Hematopoietic multipotent progenitor cell treated with erythropoietin and hydrocortisone succinate and interleukin-3 and kit ligand, for 17 days (in vitro differentiated cells): ENCODE measurements at regions not wholly inside any gene's neighbourhood (a gene's known extent, or its start where the extent isn't known, plus 50 kb on each side); places are given as distances from the start of the nearest gene placed in this dataset.
"Not testable (repeated sequence)": the region's sequence is repeated elsewhere in the genome, so short reads cannot be mapped to it uniquely, and the experiment has no call there.

Experiments
- DNase-seq: peaks from one replicate; pipeline ENCODE4 v3.0.0-alpha.2; 2015; ENCODE audit warnings: low spot score

- no peak for DNase-seq
Measured at GRCh38 chrX:77003530-77003929, 443.7 kb upstream of the FGF16 start.

DNA sequence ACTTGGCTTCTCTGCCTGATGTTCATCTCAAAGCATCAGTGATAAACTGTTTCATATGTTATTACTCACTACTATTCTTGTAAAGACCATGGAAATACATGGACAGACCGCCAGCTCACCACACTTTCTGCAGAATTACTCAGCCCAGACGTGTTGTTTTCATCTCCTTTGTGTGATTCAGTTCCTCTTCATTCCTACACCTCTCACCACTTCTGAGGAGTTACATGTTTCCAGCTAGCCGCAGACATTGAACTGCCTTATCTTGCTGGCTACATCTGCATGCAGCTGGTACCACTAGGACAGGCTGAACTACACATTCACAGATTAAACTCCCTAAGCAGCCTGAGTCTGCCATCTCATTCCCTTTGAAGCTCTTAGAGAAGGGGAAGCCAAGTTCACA is 443.2 kb upstream of the FGF16 start:
- DNase-seq = no peak

- DNase-seq = no peak
Measured at GRCh38 chrX:77009691-77010090, 437.5 kb upstream of the FGF16 start.

DNA sequence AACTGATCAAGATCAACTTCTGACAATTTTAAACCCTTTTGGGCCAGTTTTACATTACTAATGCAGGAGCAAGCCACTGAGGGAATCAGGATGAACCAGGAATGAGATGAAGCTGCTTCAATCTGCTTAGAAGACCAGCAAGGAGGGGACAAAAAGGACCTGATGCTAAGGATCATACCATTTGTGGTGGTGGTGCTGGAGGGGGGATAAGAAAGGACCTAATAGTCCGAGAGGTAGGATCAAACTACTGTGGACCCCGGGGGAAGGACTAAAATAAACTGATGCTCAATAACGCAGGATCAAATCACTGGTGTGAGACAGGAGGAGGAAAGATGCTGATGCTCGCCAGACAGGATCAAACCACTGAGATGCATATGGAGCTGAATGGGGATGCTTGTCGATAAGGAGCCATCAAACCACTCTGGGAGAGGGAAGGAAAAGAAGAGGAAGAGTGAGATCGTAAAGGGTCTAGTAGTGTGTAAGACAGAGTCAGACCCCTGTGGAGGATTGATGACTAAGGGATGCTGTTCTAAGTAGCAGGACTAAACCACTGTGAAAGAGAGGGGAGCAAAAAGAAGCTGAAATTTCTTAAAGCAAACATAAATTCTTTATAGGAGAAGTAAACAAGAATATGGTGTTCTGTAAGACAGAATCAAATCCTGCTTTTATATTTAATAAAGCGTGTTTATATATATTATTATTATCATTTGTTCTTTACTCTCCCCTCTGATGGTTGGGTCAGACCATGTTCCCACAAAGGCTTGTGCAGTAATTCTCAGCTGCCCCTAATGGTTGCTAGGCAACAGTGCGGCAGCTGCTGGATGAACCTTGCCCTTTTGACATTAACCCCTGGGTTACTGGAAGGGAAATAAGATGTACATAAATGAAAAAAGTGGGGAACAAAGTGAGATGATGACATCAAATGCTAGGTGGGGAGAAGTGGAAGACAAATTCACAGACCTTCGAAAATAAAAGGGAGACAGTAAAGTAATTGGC is 432.5 kb upstream of the FGF16 start:
- DNase-seq = no peak

DNA sequence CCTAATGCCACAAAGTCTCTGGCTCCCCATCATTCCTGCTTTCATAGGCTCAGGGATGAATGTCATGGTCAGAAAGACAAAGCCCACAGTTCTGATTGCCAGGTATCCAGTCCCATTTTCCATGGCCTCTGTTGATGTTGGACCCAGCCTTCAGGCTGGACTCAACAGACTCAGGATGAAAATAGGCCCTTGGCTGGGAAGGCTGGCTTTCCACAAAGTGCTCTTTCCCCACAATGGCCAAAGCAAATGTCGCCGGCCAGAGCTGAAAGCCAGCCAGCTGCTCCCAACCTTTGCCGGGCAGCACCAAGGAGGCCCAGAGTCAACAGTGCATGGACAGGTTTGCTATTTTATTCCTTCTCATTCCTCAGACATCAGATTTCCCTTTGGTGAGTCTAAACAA is 430.1 kb upstream of the FGF16 start:
- DNase-seq = no peak

- DNase-seq = not testable (repeated sequence)
Measured at GRCh38 chrX:77046180-77046810, 400.9 kb upstream of the FGF16 start.

DNA sequence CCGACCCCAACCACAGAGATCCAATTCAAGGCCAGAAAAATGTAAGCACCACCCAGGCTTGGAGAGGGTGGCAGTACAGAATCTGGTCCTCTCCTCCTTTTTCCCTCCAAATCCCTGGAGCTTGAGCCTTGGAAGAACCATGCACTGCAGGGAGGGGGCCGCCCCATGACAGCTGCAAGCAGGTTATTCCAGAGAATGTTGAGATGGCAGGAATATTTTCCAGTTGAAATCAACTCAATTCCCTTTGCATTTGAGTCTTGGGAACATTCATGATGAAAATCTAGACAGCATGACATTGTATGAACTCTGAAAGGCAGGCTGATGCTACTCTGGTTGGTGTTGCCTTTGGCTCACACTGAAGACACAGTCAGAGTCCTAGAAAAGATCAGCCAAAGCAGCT is 386.6 kb upstream of the FGF16 start:
- no peak for DNase-seq

DNA sequence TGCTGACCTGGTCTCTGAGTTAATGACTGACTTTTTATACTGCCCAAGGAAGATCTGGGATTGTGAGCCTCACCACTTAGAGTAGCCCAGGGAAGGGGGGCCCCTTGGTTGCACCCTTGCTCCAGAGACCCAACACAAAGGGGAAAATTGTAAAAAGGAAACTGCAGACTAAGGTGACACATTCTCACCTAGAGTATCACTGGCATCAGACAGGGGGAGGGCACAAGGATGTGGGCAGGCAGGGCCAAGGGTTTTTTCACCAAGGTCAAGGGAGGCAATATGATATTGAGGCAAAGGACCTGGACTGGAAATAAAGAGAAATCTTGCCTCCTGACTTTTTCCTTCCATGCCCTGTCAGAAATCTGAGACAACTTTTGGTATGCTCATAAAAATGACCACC is 386.2 kb upstream of the FGF16 start:
- DNase-seq = no peak

DNA sequence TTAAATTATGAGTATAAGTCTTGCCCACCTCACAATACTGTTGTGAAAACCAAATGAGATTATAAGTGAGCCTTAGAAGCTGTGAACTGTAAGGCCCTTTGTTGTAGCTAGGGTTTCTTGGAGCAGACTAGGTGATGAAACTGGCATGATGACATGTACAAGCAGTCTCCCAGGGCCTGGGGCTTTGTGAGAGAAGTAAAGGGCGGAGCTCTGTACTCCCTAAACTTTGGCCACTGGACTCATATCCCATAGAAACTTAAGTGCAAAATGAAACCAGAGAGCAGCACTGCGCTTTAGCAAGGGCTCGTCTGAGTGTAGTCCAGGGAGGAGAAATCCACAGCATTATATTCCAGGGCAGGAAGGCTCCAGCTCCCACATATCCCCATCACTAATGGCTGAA is 385.6 kb upstream of the FGF16 start:
- DNase-seq = no peak

GRCh38 chrX:77065896-77066295 is 381.3 kb upstream of the FGF16 start:
- no peak for DNase-seq

GRCh38 chrX:77070202-77070918 is 376.8 kb upstream of the FGF16 start:
- DNase-seq = no peak

GRCh38 chrX:77076896-77077295 is 370.3 kb upstream of the FGF16 start:
- no peak for DNase-seq

GRCh38 chrX:77081237-77081636 is 366.0 kb upstream of the FGF16 start:
- DNase-seq = not testable (repeated sequence)

GRCh38 chrX:77085372-77085771 is 361.8 kb upstream of the FGF16 start:
- no peak for DNase-seq

DNA sequence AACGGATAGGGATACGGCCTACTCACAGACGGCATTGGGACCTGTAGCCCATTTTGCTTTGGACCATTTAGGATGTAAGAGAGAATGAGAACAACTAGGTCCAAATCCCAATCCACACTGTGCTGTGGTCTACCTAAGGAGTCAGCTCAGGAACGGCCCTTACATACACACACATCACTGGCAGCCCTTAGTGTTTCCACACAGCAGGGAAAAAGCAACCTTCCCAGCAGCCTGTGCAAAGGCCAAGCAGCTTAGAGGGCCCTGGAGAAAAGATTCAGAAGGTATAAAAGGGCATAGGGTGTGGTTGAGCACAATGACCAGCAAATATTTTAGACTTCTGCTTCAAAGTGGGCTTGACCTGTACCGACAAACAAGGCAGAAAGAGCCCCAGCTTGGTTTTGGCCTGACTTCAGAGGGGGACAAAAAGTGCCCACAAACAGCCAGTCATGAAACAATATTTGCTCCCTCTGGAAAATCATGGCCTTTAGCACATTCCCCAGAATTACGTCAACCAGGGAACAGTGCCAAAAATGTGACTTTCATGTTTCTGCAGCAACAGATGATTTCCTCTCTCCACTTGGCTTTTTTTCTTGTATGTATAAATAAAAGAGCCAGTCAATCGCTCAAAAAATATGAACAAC is 359.5 kb upstream of the FGF16 start:
- no peak for DNase-seq

DNA sequence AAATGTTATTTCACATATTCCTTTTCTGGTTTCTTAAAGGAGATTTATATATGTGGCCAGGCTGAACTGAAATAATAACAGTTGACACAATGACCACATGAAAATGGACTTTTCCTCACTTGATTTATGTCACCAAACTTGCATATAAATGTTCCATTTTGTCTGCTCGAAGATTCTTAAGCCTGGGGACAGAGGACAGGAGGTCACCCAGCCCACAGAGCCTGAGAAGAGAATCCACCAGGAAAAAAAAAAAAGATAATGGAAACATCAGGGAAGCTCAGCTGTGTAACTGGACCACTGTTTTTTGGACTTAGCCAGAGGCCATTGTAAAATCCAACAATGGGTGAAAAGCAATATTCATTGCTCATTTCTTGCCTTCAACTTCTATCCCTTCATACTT is 359.0 kb upstream of the FGF16 start:
- no peak for DNase-seq

DNA sequence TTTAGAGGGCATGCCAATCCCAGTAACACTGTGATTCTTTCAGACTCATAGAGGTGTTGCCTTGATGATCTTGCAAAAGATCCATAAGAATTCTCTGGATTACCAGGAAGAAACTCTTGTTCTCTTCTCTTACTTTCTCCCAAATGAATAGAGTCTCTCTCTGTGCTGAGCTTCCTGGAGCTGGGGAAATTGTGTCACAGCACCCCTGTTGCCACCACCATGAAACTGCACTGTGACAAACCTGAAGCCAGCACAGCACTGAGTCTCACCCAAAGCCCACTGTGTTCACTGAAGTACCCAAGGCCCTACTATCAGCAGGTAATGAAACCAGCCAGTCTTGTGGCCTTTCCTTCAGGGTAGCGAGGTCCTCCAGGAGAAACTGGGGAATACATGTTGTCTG is 332.7 kb upstream of the FGF16 start:
- no peak for DNase-seq

GRCh38 chrX:77118686-77119085 is 328.5 kb upstream of the FGF16 start:
- DNase-seq = no peak

GRCh38 chrX:77119706-77120105 is 327.5 kb upstream of the FGF16 start:
- no peak for DNase-seq

- not testable (repeated sequence) for DNase-seq
Measured at GRCh38 chrX:77123917-77124316, 323.3 kb upstream of the FGF16 start.

GRCh38 chrX:77127571-77127970 is 319.6 kb upstream of the FGF16 start:
- DNase-seq = not testable (repeated sequence)

- DNase-seq = no peak
Measured at GRCh38 chrX:77143907-77144306, 303.3 kb upstream of the FGF16 start.
